NCI-H774 (cell line): ENCODE measurements at regions not wholly inside any gene's neighbourhood (a gene's known extent, or its start where the extent isn't known, plus 50 kb on each side); places are given as distances from the start of the nearest gene placed in this dataset.
"Not testable (repeated sequence)": the region's sequence is repeated elsewhere in the genome, so short reads cannot be mapped to it uniquely, and the experiment has no call there.

Experiments used
- DNase-seq: peaks from one replicate; lab custom pipeline; 2025; lab: John Stamatoyannopoulos, UW

DNA sequence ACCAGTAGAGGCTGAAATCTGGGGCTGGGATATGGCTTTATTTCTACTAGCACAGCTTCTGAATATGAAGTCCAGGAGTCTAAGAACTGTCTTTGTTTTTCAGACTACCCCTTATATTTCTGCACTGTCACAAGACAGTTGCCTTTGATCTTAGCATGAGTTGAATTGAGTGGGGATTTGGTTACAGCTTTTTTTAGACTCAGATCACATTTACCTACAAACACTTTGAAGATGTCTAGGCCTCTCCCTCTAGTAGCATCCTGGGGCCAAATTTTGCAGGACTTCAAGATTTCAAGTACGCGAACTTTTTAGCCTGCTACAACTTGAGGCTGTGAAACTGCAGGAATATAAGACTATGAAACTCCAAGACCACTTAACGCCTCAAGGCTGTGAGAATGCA is 240.2 kb downstream of the NEBL start:
- no peak for DNase-seq

DNA sequence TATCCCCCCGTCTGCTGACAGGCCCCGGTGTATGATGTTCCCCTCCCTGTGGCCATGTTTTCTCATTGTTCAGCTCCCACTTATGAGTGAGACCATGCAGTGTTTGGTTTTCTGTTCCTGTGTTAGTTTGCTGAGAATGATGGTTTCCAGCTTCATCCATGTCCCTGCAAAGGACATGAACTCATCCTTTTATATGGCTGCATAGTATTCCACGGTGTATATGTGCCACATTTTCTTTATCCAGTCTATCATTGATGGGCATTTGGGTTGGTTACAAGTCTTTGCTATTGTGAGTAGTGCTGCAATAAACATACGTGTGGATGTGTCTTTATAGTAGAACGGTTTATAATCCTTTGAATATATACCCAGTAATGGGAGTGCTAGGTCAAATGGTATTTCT is 244.7 kb downstream of the NEBL start:
- DNase-seq, result not testable (repeated sequence)

DNA sequence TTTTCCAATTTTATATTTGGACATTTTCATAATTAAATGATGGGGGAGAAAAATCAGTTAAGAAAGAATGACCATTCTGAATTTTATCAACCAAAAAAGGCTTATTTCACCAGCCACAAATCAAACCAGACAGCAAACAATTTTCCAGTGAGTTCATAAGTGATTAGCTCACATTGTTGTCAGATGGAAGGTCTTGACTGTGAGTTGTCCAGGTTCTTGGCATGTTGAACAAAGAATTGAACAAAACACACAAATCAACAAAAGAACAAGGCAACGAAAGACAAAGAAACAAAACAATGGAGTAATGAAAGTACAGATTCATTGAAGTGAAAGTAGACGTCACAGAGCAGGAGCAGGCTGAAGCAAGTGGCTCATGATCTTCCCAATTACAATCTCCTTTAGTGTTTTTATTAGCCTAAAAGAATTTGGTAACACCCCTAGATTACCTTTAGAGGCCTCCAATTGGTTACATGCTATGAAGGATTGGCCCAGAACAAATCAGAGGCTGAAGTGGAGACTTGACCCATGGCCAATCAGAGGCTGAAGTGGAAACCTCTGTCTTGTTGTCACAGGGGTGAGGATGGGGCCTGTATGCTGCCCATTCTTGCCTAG is 248.7 kb downstream of the NEBL start:
- peak; percentile 23 for DNase-seq

DNA sequence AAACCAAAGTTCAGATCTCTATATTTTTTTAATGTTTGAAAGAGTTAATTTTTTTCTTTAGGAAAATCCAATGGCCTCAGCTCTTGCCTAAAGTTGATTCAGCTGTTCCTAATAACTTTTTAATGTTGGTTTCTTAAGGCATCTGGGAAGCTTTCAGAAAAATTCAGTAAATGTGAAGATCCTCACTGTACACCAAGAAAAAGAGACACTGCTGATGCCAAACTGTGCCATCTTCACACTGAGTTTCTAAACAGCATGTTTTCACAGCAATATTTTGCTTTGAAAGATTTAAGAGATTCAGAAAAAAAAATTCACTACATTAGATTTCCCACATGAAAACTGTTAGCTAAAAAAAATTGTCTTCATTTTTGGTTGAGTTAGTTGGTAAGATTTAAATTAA is 249.4 kb downstream of the NEBL start:
- DNase-seq, result no peak

DNA sequence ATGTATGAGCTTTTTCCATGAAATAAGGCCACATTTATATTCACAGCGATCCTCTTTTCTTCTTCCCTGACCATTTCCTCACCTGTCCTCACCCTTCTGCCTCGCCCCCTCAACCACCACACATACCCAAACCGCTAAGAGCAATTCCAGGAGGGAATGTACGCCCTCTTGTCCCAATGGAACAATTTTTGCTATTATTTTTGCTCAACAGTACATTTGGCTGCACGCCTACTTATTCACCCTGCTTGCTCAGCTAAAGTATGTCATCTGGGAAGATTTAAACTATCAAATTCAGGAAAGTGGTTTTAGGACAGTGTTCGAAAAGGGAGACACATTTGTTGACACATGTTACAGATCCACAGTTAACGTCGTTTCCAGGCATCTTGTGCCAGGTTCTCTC is 252.7 kb downstream of the NEBL start:
- DNase-seq, result no peak

DNA sequence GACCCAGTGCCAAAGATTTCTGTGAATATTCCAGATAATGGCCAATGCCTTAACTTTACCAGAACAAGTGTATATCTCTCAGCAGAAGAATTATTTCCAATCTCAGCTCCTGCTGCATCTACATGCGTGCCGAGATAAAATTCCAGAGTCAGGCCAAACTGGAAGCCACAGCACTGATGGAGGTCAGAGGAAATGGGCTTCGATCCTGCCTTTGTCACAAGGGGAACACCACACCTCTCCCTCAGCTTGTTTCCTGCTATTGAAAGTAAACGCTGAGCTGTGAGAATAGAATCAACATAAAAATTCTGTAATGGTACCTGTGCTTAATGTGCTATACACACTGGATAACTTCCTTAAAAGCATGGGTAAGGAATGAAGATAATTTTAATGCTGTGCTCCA is 255.5 kb downstream of the NEBL start:
- DNase-seq, result no peak

DNA sequence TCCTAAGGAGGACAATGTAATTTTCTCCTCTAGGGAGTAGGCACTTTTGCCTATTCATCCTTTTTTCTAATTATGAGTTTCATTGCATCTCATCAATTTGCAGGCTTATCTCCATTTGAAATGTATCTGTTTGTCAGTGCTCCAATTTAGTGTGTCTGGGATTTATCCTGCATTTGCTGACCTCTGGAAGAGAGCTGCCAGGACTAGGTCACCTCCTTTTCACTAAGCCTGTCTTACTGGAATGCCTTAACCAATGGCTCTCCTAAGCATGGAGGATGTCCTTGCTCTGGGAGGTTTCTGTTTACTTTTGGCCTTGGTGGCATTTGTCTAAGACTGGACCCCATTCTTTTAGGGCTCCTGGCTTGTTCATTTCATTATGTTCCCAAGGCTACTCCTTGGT is 261.5 kb downstream of the NEBL start:
- DNase-seq, result no peak

DNA sequence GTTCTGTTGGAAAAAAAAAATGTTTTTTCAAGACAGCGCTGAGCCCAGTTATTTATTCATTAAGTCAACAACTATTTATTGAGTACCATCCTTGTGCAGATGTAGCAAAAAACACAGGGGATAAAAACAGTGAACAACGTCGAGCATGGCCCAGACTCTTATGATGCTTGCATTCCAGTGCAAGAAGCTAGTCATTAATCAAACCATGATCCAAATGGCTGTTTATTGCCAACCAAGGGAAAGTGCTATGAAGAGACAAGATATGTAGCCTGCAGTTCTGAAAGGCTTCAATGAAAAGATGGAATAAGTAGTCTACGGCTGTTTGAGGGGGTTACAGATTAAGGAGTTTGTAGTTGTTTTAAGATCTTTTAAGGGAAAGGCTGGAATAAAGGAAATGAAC is 262.3 kb downstream of the NEBL start:
- no peak for DNase-seq

DNA sequence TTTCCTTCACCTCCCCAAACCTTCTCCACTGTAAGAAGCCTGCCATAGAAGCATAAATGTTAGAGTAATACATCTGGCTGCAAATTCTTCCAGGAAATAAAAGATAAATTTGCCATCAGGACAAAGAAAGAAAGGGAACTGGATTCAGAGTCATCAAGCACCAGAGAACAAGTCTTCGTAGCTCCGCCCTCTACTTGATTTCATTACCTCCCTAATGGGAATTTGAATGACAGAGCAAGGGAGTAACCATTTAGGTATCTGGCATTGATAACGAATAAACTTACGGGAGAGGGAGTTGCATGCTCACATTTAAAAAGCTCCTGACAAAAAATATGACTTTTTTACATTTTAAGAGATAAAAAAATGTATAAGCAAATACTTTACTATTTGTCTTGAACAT is 263.4 kb downstream of the NEBL start:
- no peak for DNase-seq

DNA sequence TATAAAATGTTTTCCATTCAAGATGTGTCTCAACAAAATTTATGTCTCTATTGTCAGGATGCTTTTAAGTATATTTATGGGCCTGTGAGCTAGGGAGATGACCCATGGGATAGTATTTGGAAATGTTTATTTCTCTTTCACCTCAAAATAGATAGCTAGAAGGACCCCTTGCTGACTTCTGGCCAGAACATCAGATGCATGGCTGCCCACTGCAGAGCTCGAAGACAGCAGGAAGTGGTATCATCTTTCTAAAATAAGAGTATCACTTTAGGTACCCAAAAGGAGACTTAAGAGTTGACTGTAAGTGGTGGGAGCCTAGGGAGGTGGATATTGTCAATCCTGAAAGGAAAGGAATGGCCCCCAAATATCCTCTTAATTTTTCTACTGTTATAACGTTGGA is 264.4 kb downstream of the NEBL start:
- DNase-seq, result no peak

DNA sequence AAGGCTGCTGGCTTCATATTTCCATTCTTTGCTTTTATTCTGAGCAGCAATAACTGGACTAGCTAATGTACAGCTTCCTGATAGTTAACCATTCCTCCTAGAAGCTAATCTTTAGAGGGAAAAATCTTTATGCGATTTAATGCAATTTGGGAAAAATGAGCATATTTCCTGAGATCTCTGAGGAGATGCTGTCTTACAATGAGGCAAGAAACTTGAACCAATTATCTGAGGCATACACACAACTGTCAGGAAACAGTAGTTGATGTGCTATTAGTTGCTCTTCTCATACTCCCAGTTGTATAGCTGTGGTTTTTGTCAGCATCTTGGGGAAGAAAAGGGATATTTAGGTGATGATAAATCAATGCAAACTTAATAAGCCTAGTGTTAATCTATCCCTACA is 265.9 kb downstream of the NEBL start:
- DNase-seq, result no peak

DNA sequence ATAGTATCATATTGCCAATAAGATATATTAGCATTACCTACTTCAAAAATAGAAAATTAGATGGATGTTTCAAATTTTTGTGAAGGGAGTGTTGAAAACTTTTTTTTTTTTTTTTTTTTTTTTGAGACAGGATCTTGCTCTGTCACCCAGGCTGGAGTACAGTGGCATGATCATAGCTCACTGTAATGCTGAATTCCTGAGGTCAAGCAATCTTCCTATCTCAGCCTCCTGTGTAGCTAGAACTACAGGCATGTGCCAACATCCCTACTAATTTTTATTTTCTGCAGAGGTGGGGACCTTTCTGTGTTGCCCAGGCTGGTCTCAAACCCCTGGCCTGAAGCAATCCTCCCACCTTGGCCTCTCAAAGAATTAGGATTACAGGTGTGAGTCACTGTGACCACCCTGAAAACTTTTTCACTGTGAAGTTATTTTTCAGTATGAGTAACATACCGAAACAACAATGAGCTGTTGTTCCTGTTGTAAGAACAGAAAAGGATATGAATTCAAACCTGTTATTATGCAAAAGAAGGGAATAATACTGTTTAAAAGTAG is 266.9 kb downstream of the NEBL start:
- no peak for DNase-seq

DNA sequence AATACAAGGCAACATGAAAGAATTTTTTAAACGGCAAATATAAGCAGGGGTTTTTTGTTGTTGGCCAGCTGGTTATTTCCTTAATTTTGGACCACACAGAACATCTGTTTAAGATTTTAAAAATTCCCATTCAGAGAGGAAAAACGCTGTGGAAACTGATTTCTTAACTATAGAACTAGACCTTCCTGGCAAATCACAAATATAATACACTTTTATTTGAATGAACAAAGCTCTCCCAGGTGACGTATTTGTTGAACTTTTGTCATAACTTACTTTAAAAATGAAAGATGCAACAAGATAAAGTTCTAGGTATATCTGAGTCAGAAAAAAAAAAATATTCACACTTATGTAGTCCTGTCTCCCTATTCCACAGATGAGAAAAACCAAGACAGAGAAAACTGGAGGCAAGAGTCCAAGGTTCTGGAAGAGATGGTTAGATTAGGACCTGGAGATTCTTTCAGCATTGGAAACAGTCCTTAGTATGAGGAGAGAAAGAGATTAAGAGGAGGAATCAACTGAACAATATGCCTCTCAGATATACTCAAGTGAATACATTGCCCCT is 269.1 kb downstream of the NEBL start:
- DNase-seq, result no peak

DNA sequence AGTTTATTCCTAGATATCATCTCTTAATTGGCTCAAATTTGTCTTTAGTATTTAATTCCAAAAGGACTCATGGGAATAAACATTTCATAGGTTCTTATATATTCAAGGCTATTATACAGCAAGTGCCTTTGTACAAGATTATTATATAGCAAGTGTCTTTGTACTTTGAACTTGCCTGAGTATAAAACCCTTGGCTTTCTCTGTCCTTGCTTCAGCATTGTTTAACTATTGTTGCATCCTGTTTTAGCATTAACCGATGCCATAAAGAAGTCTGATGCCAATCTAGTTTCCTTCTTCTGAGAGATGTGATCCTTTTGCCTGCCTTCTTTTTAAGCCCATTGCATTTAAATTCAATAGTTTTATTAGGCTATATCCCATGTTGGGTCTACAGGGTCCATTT is 270.0 kb downstream of the NEBL start:
- DNase-seq, result no peak

DNA sequence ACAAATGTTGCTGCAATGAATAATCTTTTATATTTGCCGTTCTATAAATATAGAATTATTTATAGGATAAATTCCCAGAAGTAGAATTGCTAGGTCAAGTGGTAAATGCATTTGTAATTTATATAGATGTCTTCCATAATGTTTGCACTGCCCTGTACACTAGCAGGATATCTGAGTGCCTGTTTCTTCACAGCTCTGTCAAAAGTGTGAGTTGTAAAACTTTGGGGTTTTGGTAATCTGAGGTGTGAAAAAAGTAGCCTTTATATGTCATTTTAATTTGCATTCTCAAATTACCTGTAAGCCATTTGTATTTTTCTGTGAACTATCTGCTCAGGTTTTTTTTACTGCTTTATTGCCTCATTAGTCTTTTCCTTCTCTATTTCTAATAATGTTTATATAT is 271.2 kb downstream of the NEBL start:
- DNase-seq, result no peak

DNA sequence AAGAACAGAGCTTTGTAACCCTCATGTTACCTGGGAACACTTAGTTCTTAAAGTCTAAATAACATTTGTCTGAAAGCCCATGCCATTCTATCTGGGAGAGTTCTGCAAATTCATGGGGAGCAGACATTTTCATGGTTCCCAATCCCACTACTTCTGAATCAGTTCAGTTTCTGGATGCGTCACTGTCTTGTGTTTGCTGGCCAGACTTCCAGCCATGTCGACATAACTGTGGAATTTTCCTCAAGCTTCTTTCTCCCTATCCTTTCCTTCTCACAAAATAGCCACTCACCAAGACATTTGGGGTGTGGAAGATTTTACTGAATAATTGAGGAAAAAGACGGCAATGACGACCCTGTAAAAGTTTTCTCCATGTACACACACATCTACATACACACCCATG is 272.5 kb downstream of the NEBL start:
- no peak for DNase-seq

DNA sequence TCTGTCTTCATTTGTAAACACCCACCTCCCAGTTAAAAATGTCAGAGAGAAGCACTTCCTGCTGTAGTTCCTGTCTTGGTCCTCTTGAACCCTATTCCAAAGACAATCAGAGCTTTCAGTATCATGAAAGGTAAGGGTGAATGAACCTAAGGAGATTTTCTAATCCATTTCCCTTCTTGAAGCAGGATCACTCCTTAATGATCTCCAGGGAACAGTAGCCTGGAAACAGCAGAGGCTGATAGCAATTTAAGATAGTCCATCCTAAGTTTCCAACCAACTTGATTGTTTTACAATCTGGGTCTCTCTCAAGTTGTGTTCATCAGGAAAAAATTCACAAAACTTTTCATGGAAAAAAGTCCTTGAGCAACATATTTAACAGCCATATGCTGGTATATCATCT is 273.6 kb downstream of the NEBL start:
- DNase-seq, result no peak

DNA sequence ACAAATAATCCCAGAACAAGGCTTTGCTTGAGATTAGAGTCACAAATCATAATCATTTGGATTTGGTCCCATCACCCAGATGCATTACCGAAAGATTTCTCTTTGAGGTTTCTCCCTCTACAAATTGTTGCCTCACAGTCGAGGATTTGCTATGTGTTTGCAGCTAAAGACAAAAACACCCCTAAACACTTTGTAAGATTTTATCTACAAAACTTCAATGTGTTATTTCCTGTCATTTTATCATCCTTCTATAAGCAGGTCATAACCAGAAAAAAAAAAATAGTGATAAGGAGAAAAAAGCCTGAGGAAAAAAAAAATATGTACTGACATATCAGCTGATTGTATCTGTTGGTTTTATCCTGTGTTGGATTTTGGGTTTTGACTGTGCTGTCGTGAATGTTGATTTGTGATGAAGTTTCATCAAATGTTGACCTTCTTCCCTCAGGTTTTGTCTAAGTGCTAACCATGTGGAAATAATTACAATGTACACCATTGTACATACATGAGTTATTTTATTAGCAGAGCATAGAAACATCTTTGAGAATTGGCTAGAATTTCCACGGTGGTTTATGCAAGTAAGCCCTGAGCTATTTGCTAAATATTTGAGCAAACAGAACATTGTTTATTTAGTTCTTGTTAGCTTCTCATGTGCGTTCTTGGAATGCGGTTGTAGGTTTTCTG is 274.4 kb downstream of the NEBL start:
- DNase-seq, result peak; percentile 34

DNA sequence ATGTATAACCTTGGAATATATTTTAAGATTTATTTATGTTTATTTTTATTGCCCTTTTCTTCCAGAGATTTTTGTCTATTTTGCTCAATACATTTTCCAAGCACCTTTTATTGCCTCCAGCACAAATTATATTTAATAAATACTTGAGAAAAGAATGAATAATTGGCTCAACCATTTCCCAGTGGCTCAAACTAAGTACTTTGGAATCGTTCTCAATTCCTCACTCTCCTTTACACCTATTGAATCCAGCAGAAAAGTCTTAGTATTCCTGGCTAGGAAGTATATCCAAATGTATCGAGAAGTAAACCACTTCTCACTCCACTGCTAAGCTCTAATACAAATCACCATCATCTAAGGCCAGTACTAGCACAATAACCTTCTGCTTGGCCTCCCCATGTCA is 276.1 kb downstream of the NEBL start:
- no peak for DNase-seq

DNA sequence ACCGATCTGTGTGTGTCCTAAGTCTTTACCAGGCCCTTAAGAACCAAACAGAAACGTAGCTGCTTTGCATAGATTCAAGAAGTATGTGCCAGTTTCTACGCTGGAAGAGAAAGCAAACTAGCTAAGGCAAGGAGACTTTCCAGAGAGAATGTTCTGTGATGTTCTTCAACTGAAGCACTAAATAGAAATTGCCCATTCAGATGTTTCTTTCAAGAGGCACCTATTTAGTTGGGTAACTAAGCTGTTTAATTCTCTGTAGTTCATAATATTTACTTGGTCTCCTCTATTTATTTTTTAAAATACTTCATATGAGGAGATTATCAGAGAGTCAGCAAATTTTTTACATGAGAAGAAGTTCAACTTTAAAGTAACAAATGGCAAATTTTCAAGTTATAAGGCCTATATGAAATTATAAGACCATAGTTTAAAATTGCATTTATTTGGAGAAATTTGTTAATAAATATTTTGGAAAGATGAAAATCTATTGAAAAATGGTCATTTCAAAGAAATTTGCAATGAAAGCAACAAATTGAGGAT is 279.0 kb downstream of the NEBL start:
- no peak for DNase-seq

DNA sequence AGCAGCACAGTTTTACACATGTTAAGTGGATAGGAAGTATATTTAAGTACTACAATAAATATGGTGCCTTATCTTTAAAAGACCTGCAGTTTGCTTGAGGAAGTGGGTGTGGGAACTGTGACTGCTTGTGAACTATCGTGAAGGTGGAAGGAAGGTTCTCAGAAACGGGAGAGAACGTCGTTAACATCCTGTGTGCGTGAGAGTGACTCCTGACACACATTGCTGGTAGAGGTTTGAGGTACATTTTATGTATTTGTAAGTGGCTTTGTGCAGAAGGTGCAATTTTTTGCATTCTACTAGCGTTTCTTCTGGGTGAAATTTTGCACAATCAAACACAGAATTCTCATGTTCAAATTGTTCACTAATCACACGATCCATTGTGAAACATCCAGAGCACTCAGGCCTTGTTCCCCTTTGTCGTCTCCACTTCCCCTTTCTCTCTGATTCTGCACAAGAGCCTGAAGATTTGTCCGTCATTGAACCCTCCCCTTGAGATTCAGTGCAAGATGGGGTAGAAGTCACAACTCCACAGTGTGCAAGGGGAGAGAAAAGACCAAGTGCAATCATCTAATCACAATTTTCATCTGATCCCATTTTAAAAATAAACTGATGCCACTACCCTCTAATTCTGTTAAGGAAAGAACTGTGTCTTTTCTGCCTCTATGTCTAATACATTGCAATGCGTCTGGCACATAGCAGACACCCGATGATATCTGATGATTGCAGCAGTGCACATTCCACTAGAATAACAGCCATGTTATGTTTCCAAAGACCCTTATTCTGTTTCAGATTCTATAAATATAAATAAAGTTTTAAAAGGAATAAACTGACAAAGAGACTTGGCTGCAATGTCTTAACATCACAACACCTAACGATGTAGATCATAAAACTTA is 279.9 kb downstream of the NEBL start:
- DNase-seq, result no peak

DNA sequence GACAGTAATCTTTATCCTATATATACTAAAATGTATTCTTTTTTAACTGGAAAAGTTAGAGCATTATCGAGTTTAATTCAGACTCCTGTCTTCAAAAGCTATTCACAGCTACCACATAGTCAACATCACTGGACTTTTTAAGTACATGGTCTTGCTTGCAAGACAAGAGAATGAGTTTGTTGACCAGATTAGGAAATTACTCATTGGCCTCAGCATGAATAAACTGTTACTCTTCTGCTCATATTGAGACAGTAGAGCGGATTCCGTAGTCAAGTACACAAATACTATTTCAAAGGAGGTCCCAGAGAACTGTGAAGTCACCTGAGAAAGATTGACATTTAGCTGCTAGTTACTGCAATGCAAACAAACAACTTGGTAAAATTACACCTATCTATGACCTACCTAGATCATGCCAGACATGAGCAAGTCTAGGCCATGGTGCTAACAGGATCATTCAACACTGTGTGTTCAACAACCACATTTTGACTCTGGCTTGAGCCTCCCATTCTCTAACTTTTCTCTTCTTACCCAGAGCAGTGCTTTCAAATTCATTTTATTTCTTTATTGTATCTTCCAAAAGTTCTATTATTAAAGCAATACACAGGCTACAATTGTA is 280.9 kb downstream of the NEBL start:
- no peak for DNase-seq
